OCI-LY7 (cell line): ENCODE measurements at regions not wholly inside any gene's neighbourhood (a gene's known extent, or its start where the extent isn't known, plus 50 kb on each side); places are given as distances from the start of the nearest gene placed in this dataset.
"Not testable (repeated sequence)": the region's sequence is repeated elsewhere in the genome, so short reads cannot be mapped to it uniquely, and the experiment has no call there.

ENCODE experiments used
- EZH2phosphoT487 ChIP-seq: fragments of 200-600 bp; sonication (generic); IDR thresholded peaks from 2 replicates; pipeline ENCODE4 v1.6.1; 2018; ENCODE audit warnings: low read depth, borderline replicate concordance, mild to moderate bottlenecking, mixed run types, antibody characterized with exemption, low read length, moderate library complexity, mixed read lengths
- TF ChIP-seq, protein P1 (sequence below): fragments of 200-600 bp; sonication (generic); conservative IDR thresholded peaks from 2 replicates; pipeline ENCODE4 v1.5.1; 2014; ENCODE audit warnings: mild to moderate bottlenecking, antibody characterized with exemption, low read length, moderate library complexity, mixed read lengths

DNA sequence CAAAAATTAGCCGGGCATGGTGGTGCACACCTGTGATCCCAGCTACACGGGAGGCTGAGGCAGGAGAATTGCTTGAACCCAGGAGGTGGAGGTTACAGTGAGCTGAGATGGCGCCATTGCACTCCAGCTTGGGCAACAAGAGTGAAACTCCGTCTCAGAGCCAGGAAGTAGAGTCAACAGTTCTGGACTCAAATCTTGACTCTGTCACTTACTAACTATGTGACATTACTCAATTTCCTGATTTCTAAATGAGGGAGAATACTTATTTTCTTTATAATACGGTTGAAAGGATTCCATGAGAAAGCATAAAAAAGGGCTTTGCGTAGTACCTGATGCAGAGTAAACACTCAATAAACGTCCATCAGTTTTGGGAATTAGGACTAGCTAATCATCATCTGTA is 350.7 kb downstream of the SHQ1 start:
- TF ChIP-seq EZH2phosphoT487 = not testable (repeated sequence)
- TF ChIP-seq, protein P1, sequence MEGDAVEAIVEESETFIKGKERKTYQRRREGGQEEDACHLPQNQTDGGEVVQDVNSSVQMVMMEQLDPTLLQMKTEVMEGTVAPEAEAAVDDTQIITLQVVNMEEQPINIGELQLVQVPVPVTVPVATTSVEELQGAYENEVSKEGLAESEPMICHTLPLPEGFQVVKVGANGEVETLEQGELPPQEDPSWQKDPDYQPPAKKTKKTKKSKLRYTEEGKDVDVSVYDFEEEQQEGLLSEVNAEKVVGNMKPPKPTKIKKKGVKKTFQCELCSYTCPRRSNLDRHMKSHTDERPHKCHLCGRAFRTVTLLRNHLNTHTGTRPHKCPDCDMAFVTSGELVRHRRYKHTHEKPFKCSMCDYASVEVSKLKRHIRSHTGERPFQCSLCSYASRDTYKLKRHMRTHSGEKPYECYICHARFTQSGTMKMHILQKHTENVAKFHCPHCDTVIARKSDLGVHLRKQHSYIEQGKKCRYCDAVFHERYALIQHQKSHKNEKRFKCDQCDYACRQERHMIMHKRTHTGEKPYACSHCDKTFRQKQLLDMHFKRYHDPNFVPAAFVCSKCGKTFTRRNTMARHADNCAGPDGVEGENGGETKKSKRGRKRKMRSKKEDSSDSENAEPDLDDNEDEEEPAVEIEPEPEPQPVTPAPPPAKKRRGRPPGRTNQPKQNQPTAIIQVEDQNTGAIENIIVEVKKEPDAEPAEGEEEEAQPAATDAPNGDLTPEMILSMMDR = not testable (repeated sequence)
